ENCODE measurements at regions not wholly inside any gene's neighbourhood (a gene's known extent, or its start where the extent isn't known, plus 50 kb on each side); places are given as distances from the start of the nearest gene placed in this dataset.

DNA sequence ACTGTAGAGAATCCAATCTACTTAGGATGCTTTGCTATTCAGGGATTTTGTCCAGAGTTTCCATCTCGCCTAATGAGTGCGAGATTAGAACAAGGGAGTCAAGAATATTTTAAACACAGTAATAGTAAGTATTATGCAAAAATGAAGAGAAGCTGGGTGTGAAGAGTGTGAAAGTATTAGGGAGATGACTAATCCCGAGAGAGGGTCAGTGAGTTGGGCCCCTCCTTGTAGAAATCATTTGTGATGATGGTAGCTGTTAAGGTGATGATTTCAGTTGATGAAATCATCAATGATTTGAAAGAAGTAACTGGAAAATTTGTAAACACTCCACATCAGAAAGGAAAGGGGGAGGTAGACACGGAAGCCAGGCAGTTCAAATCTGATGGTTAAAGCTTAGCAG is 478.9 kb upstream of the MGAT4C start:
- TF ChIP-seq, protein P1, sequence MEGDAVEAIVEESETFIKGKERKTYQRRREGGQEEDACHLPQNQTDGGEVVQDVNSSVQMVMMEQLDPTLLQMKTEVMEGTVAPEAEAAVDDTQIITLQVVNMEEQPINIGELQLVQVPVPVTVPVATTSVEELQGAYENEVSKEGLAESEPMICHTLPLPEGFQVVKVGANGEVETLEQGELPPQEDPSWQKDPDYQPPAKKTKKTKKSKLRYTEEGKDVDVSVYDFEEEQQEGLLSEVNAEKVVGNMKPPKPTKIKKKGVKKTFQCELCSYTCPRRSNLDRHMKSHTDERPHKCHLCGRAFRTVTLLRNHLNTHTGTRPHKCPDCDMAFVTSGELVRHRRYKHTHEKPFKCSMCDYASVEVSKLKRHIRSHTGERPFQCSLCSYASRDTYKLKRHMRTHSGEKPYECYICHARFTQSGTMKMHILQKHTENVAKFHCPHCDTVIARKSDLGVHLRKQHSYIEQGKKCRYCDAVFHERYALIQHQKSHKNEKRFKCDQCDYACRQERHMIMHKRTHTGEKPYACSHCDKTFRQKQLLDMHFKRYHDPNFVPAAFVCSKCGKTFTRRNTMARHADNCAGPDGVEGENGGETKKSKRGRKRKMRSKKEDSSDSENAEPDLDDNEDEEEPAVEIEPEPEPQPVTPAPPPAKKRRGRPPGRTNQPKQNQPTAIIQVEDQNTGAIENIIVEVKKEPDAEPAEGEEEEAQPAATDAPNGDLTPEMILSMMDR (IDR thresholded peaks at IDR 0.05; ENCODE audit: insufficient read depth, low read depth, low read length, missing control alignments): no peak

DNA sequence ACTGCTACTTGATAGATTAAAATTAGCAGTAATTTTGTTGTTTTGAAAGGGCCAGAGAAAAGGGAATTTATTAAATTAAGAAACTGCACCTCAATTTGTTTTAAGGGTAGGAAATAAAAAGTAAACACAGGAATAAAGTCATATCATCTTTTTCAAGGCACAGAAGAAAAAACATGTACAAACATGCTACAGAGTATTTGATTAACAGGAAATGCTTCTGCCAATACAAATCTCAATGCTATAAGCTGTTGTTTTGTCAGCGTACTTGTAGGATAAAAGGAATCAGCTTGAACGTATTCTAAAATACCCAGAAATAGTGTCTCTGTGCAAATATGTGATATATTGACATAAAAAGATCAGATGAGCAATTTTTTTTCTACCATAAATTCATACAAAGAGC is 474.0 kb upstream of the MGAT4C start:
- TF ChIP-seq, protein P1 (IDR thresholded peaks at IDR 0.05; ENCODE audit: insufficient read depth, low read depth, low read length, missing control alignments): no peak
- peak; percentile 57 for DNase-seq (ENCODE audit: low read depth)
- no peak overlapping the region for H3K4me3 ChIP-seq (ENCODE audit: low read length)

More for the DNA sequence above, 478.9 kb upstream of the MGAT4C start:
- no peak for DNase-seq (ENCODE audit: low read depth)
- no peak overlapping the region for H3K4me3 ChIP-seq (ENCODE audit: low read length)

DNA sequence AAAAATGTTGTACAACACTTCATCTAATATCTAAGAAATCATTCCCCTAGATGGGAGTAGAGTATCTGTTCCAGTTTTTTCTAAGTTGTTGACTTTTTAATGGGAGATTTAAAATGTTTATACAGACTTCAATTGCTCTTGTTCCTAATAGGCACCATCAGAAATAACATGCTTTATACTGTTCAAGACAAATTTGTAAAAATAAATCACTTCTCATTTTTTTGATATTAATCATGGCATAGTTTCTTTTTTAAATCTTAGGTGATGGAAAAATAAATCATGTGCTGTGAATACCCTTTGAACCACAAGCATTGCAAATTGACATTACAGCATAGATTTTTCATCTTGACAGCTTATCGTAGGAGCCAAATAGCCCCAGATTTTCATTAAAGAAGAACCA is 473.5 kb upstream of the MGAT4C start:
- DNase-seq (ENCODE audit: low read depth): no peak
- no peak overlapping the region for H3K4me3 ChIP-seq (ENCODE audit: low read length)
- TF ChIP-seq, protein P1 (IDR thresholded peaks at IDR 0.05; ENCODE audit: insufficient read depth, low read depth, low read length, missing control alignments): no peak

DNA sequence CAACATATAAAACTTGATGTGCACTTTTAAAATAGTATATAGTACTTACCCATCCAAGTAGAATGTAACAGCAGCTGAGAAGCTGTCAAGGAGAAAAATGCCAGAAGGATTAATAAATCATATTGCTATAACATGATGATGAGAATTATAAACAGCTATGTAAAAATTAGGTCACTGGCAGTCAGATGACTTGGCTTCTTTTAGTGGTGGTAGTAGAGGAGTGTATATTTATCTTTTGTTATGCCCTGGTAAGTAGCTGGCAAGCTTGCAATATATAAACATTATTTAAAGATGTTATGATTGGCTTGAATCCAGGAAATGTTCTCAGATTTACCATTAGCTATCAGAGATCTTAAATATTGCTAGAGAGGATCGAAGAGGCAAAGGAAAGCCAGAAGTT is 471.0 kb upstream of the MGAT4C start:
- no peak overlapping the region for H3K4me3 ChIP-seq (ENCODE audit: low read length)
- TF ChIP-seq, protein P1 (IDR thresholded peaks at IDR 0.05; ENCODE audit: insufficient read depth, low read depth, low read length, missing control alignments): no peak
- peak; percentile 48 for DNase-seq (ENCODE audit: low read depth)

DNA sequence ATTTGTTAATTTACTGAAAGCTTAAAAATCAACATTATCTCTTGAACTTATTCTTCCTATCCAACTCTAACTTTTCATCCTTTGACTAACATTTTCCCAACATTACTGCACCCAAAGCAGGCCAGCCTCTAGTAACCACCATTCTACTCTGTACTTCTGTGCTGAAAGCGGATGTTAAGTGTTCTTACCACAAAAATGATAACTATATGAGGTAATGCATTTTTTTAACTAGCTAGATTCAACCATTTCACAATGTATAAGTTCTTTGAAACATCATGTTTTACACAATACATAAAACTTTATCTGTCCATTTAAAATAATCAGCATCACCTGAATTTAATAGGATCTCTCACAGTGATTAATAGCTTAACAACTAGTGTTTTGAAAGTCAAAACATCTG is 468.5 kb upstream of the MGAT4C start:
- H3K4me3 ChIP-seq (ENCODE audit: low read length): no peak overlapping the region
- TF ChIP-seq, protein P1 (IDR thresholded peaks at IDR 0.05; ENCODE audit: insufficient read depth, low read depth, low read length, missing control alignments): no peak
- no peak for DNase-seq (ENCODE audit: low read depth)

DNA sequence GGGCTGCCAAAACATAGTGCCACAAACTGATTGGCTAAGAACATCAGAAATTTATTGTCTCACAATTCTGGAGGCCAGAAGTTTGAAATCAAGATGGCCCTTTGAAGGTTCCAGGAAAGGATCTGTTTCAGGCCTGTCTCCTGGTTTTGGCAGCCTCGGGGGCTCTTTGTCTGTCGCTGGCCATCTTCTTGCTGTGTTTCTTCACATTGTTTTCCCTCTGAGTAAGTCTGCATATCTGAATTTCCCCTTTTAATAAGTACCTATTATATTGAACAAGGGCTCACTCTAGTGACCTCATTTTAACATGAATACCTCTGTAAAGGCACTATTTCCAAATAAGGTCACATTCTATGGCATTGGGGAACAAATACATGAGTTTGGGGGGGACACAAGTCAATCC is 467.1 kb upstream of the MGAT4C start:
- TF ChIP-seq, protein P1 (IDR thresholded peaks at IDR 0.05; ENCODE audit: insufficient read depth, low read depth, low read length, missing control alignments): no peak
- DNase-seq (ENCODE audit: low read depth): no peak
- no peak overlapping the region for H3K4me3 ChIP-seq (ENCODE audit: low read length)

DNA sequence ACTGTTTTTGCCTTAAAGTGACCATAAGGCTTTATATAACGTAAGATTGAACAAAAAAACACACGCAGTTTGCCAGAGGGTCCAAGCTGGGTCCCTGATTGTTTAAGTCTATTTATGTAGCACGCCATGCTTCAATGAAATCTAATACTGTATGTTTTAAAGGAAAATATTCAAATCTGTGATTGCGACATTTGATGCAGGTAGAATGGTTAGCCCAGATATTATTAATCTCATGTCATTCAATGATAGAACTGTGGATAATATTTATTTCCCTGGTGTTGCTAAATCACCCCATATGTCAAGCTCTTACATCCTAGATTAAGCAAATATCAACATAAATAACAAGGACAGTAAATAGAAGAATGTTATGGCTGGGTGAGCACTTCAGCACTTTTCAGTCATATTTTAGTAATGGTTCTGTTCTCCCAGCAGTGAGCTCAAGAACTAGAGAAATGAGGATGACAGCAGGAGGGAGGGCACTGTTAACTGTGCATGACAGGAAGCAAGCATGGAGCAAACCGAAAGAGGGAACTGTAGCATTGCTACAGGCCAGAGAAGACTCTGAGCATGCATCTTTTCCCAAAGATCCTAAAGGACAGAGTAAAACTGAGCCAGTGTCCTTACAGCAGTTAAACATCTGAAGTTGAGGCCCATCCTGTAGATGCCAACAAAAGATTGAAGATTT is 465.7 kb upstream of the MGAT4C start:
- TF ChIP-seq, protein P1 (IDR thresholded peaks at IDR 0.05; ENCODE audit: insufficient read depth, low read depth, low read length, missing control alignments): no peak
- DNase-seq (ENCODE audit: low read depth): no peak
- no peak overlapping the region for H3K4me3 ChIP-seq (ENCODE audit: low read length)
